Rectal smooth muscle tissue (tissue), 1 donor: ENCODE measurements at regions not wholly inside any gene's neighbourhood (a gene's known extent, or its start where the extent isn't known, plus 50 kb on each side); places are given as distances from the start of the nearest gene placed in this dataset.
"Not testable (repeated sequence)": the region's sequence is repeated elsewhere in the genome, so short reads cannot be mapped to it uniquely, and the experiment has no call there.

Experiments used
- H3K27ac ChIP-seq: one replicate; pipeline ENCODE4 v1.7.0; 2013; ENCODE audit warnings: low read depth, low read length, inconsistent platforms
- H3K27me3 ChIP-seq: one replicate; pipeline ENCODE4 v1.7.0; 2013; ENCODE audit warnings: low read length; ENCODE audit not compliant: control insufficient read depth, insufficient read depth
- H3K36me3 ChIP-seq: one replicate; pipeline ENCODE4 v1.7.0; 2013; ENCODE audit warnings: low read length; ENCODE audit not compliant: control insufficient read depth, insufficient read depth
- H3K4me1 ChIP-seq: one replicate; pipeline ENCODE4 v1.7.0; 2013; ENCODE audit warnings: low read length; ENCODE audit not compliant: control insufficient read depth, insufficient read depth
- H3K4me3 ChIP-seq: one replicate; pipeline ENCODE4 v1.7.0; 2013; ENCODE audit warnings: low read length
- H3K9ac ChIP-seq: one replicate; pipeline ENCODE4 v1.7.0; 2013; ENCODE audit warnings: low read length

DNA sequence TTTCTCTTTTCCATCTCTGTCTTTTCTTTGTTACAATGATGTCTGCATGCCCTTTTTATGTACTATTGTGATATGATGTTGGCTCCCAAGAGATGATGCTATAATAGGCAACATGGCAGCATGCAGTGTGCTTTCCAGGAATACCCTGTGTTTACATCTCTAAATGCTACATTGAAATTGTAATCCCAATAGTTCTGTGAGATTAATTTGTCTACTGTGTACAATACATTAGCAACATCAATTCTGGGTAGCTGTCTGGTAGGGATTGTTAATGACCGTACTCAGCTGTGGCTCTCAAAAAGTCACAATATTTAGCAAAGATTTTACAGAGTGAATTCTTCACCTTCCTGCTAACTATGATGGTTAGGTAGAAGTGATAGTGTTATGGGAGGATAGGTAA is 225.6 kb upstream of the MMS22L start:
- H3K27me3 ChIP-seq, result no peaks in the 10 kb centered on the region
- H3K36me3 ChIP-seq, result no peaks in the 10 kb centered on the region
- H3K9ac ChIP-seq, result no peak overlapping the region
- H3K27ac ChIP-seq, result no peak overlapping the region
- H3K4me1 ChIP-seq, result no peaks in the 10 kb centered on the region
- H3K4me3 ChIP-seq, result no peak overlapping the region

DNA sequence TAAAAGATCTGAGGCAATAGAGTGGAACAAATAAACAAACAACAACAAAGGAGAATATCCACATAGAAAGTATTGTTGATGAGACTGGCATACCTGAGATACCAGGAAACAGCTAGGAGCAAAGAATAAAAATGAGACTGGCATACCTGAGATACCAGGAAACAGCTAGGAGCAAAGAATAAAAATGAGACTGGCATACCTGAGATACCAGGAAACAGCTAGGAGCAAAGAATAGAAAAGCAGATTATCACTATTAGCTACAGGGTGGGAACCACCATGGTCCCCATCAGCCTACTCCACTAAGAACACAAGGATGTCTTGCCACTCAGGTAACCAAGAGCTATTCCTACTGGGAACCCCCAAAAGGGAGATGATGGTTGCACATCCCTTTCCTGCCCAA is 230.2 kb upstream of the MMS22L start:
- not testable (repeated sequence) for H3K36me3 ChIP-seq, H3K4me3 ChIP-seq, H3K27me3 ChIP-seq, H3K9ac ChIP-seq, H3K4me1 ChIP-seq, H3K27ac ChIP-seq

DNA sequence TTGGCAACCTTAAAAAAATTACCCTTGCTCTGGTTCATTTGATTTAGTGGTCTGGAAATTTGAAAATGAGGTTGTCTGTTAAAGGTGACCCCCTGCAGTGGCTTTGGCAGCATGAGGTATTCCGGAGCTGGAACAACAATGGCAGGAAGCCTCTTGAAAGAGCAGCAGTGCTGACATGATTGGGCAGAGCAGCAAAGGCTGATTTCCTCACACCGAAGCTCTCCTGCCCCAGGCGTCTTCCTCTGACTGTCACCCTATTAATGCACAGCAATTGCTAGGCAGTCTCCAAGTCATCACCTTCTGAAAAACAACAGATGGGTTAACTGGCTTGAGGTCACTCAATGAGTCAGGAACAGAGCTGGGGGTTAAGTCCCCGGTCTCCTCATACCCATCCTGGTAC is 241.8 kb upstream of the MMS22L start:
- H3K27ac ChIP-seq, result no peak overlapping the region
- no peaks in the 10 kb centered on the region for H3K27me3 ChIP-seq
- no peak overlapping the region for H3K4me3 ChIP-seq
- no peaks in the 10 kb centered on the region for H3K36me3 ChIP-seq
- H3K9ac ChIP-seq, result no peak overlapping the region
- no peaks in the 10 kb centered on the region for H3K4me1 ChIP-seq

GRCh38 chr6:97535800-97536199 is 252.8 kb upstream of the MMS22L start:
- Histone ChIP-seq H3K27me3 (no peaks in the 10 kb centered on the region), H3K36me3 (no peaks in the 10 kb centered on the region), H3K4me3 (no peak overlapping the region), H3K27ac (no peak overlapping the region), H3K4me1 (no peaks in the 10 kb centered on the region), H3K9ac (no peak overlapping the region)

GRCh38 chr6:97548354-97548753 is 265.3 kb upstream of the MMS22L start:
- Histone ChIP-seq H3K4me3 (no peak overlapping the region), H3K36me3 (no peaks in the 10 kb centered on the region), H3K27me3 (no peaks in the 10 kb centered on the region), H3K4me1 (no peaks in the 10 kb centered on the region), H3K27ac (no peak overlapping the region), H3K9ac (no peak overlapping the region)

GRCh38 chr6:97557355-97557754 is 274.3 kb upstream of the MMS22L start:
- H3K9ac ChIP-seq, result no peak overlapping the region

DNA sequence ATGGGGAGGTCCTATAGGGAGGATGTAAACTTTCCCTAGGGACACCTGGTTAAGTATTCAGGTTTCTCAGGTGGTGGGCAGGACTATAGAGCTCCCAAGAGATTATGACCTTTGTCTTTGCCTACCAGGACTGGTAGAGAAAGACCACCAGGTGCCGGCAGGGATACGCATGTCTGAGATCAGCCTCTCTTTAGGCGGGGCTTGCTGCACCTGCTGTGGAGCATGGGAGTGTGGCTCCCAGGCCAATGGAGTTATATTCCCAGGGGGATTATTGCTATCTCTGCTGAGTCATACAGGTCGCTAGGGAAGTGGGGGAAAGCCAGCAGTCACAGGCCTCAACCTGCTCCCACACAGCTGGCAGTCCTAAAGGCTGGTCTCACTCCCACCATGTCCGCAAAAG is 280.5 kb upstream of the MMS22L start:
- Histone ChIP-seq H3K9ac (no peak overlapping the region), H3K36me3 (no peaks in the 10 kb centered on the region), H3K27ac (no peak overlapping the region), H3K4me1 (no peaks in the 10 kb centered on the region), H3K27me3 (no peaks in the 10 kb centered on the region), H3K4me3 (no peak overlapping the region)

More at GRCh38 chr6:97557355-97557754, 274.3 kb upstream of the MMS22L start:
- no peak overlapping the region for H3K27ac ChIP-seq
- no peaks in the 10 kb centered on the region for H3K4me1 ChIP-seq
- H3K27me3 ChIP-seq, result no peaks in the 10 kb centered on the region
- H3K36me3 ChIP-seq, result no peaks in the 10 kb centered on the region
- no peak overlapping the region for H3K4me3 ChIP-seq

DNA sequence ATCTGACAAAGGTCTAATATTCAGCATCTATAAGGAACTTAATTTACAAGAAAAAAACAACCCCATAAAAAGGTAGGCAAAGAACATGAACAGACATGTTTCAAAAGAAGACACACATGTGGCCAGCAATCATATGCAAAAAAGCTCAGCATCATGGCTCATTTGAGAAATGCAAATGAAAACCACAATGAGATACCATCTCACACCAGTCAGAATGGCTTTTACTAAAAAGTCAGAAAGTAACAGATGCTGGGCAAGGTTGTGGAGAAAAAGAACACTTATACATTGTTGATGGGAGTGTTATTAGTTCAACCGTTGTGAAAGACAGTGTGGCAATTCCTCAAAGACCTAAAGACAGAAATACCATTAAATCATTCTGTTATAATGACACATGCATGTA is 289.9 kb upstream of the MMS22L start:
- Histone ChIP-seq H3K27me3 (no peaks in the 10 kb centered on the region), H3K4me3 (no peak overlapping the region), H3K36me3 (no peaks in the 10 kb centered on the region), H3K9ac (no peak overlapping the region), H3K27ac (no peak overlapping the region), H3K4me1 (no peaks in the 10 kb centered on the region)

DNA sequence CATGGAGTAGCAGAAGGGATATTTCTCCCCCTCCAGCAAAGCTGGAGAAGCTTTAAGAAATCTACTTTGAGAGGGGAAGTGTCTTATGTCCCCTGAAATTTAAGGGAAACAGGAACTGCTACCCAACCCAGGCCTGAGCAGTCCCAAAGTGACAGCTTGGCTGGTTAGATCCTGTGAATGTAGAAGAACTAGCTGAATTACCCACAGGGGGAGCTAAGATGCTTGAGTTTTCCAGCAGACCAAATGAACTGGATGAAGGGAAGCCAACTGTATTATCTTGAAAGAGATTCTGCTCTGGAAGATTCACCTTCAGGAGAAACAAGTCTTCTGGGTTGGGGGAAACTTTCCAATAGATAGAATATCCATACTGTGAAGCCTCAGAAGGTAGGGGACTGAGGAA is 303.3 kb upstream of the MMS22L start:
- Histone ChIP-seq H3K4me1 (no peaks in the 10 kb centered on the region), H3K36me3 (no peaks in the 10 kb centered on the region), H3K9ac (no peak overlapping the region), H3K27ac (no peak overlapping the region), H3K27me3 (no peaks in the 10 kb centered on the region), H3K4me3 (no peak overlapping the region)

- H3K27me3 ChIP-seq, result no peaks in the 10 kb centered on the region
- no peak overlapping the region for H3K4me3 ChIP-seq
- H3K4me1 ChIP-seq, result no peaks in the 10 kb centered on the region
- H3K9ac ChIP-seq, result no peak overlapping the region
- H3K36me3 ChIP-seq, result no peaks in the 10 kb centered on the region
- no peak overlapping the region for H3K27ac ChIP-seq
Observed at GRCh38 chr6:97591955-97592354, 308.9 kb upstream of the MMS22L start.

DNA sequence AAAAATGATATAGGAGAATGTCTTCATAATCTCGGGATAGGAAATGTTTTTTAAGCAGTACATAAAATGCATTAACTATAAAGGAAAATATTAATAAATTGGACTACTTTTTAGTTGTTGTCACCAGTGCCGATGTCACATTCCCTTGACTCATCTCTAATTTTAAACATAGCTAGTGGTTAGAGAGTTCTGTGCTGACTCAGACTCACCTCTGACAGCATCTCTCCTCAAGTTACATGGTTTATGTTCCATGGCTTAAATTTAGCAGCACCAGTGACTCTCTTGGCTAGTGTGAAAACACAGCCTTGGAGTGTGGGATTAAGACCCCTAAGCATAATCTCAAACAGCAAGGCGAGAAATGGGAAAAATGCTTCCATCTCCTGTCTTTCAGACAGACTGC is 311.8 kb upstream of the MMS22L start:
- no peaks in the 10 kb centered on the region for H3K36me3 ChIP-seq
- H3K4me3 ChIP-seq, result no peak overlapping the region
- H3K9ac ChIP-seq, result no peak overlapping the region
- H3K27me3 ChIP-seq, result no peaks in the 10 kb centered on the region
- H3K27ac ChIP-seq, result no peak overlapping the region
- no peaks in the 10 kb centered on the region for H3K4me1 ChIP-seq

- Histone ChIP-seq H3K4me3 (no peak overlapping the region), H3K27me3 (no peaks in the 10 kb centered on the region), H3K9ac (no peak overlapping the region), H3K4me1 (no peaks in the 10 kb centered on the region), H3K36me3 (no peaks in the 10 kb centered on the region), H3K27ac (no peak overlapping the region)
Observed at GRCh38 chr6:97621111-97621510, 338.1 kb upstream of the MMS22L start.

- H3K9ac ChIP-seq, result no peak overlapping the region
- no peak overlapping the region for H3K4me3 ChIP-seq
- no peaks in the 10 kb centered on the region for H3K36me3 ChIP-seq
- no peaks in the 10 kb centered on the region for H3K4me1 ChIP-seq
- no peaks in the 10 kb centered on the region for H3K27me3 ChIP-seq
- no peak overlapping the region for H3K27ac ChIP-seq
Observed at GRCh38 chr6:97626671-97627441, 343.8 kb upstream of the MMS22L start.
